MV-4-11 (cell line): ENCODE measurements at regions not wholly inside any gene's neighbourhood (a gene's known extent, or its start where the extent isn't known, plus 50 kb on each side); places are given as distances from the start of the nearest gene placed in this dataset.
A peak's percentile ranks its signal among the peaks of the same experiment; 100 is the strongest.
"Not testable (repeated sequence)": the region's sequence is repeated elsewhere in the genome, so short reads cannot be mapped to it uniquely, and the experiment has no call there.

Experiments used
- DNase-seq: peaks from one replicate; lab custom pipeline; 2025; lab: John Stamatoyannopoulos, UW

- DNase-seq = not testable (repeated sequence)
Measured at GRCh38 chr9:71508141-71508540, 260.2 kb downstream of the CEMIP2 start.

- peak; percentile 87 for DNase-seq
Measured at GRCh38 chr9:71506821-71507220, 261.5 kb downstream of the CEMIP2 start.

- DNase-seq = no peak
Measured at GRCh38 chr9:71504636-71505035, 263.7 kb downstream of the CEMIP2 start.

- DNase-seq = no peak
Measured at GRCh38 chr9:71498691-71499090, 269.6 kb downstream of the CEMIP2 start.

- peak; percentile 12 for DNase-seq
Measured at GRCh38 chr9:71490810-71491209, 277.5 kb downstream of the CEMIP2 start.

GRCh38 chr9:71487061-71487460 lies 281.3 kb downstream of the CEMIP2 start:
- peak; percentile 43 for DNase-seq

GRCh38 chr9:71485326-71485725 lies 283.0 kb downstream of the CEMIP2 start:
- no peak for DNase-seq

- no peak for DNase-seq
Measured at GRCh38 chr9:71483436-71483835, 284.9 kb downstream of the CEMIP2 start.

- DNase-seq = no peak
Measured at GRCh38 chr9:71479621-71480020, 288.7 kb downstream of the CEMIP2 start.

- DNase-seq = no peak
Measured at GRCh38 chr9:71472400-71472799, 295.9 kb downstream of the CEMIP2 start.

GRCh38 chr9:71465392-71465791 lies 302.9 kb downstream of the CEMIP2 start:
- DNase-seq = peak; percentile 13

- DNase-seq = no peak
Measured at GRCh38 chr9:71459082-71459481, 309.2 kb downstream of the CEMIP2 start.

GRCh38 chr9:71446473-71447411 lies 321.6 kb downstream of the CEMIP2 start:
- peak; percentile 19 for DNase-seq

GRCh38 chr9:71446106-71446472 lies 322.2 kb downstream of the CEMIP2 start:
- DNase-seq = no peak

- no peak for DNase-seq
Measured at GRCh38 chr9:71442937-71443336, 321.5 kb upstream of the TRPM3 start.

- DNase-seq = no peak
Measured at GRCh38 chr9:71441266-71441665, 319.8 kb upstream of the TRPM3 start.

- DNase-seq = no peak
Measured at GRCh38 chr9:71431931-71432330, 310.5 kb upstream of the TRPM3 start.

- DNase-seq = not testable (repeated sequence)
Measured at GRCh38 chr9:71407341-71407740, 285.9 kb upstream of the TRPM3 start.

GRCh38 chr9:71403106-71403505 lies 281.7 kb upstream of the TRPM3 start:
- DNase-seq = no peak

GRCh38 chr9:71393005-71393404 lies 271.6 kb upstream of the TRPM3 start:
- DNase-seq = no peak

GRCh38 chr9:71384343-71384742 lies 262.9 kb upstream of the TRPM3 start:
- DNase-seq = no peak

GRCh38 chr9:71383308-71383940 lies 262.0 kb upstream of the TRPM3 start:
- no peak for DNase-seq

- DNase-seq = no peak
Measured at GRCh38 chr9:71368157-71368556, 246.7 kb upstream of the TRPM3 start.
